IMR-90 (cell line): ENCODE measurements at regions not wholly inside any gene's neighbourhood (a gene's known extent, or its start where the extent isn't known, plus 50 kb on each side); places are given as distances from the start of the nearest gene placed in this dataset.

ENCODE experiments used
- ATAC-seq: fragments of 200-7000 bp; cut with Tn5 transposase; 2 replicates; pipeline ENCODE4 v1.9.1; 2020; ENCODE audit warnings: low read depth, mild to moderate bottlenecking, moderate library complexity
- BruUV-seq: library from RNA; stranded (reverse); fragments of 400-500 nt; replicated peaks from 2 replicates; lab custom pipeline; 2021; lab: Mats Ljungman, UMichigan
- CTCF ChIA-PET: fragments of 300-600 bp; formaldehyde crosslinking; extraction: SDS; loops from one replicate; lab custom pipeline; 2021; ENCODE audit warnings: antibody characterized with exemption; lab: Yijun Ruan, JAX
- POLR2A ChIA-PET: fragments of 300-600 bp; sonication (Branson Sonifier 250); formaldehyde crosslinking; loops from one replicate; lab custom pipeline; 2022; ENCODE audit warnings: antibody characterized with exemption; ENCODE audit not compliant: unreplicated experiment; lab: Charles Lee
- DNase-seq: peaks from one replicate; pipeline ENCODE4 v3.0.0; 2013
- H2AFZ ChIP-seq: replicated peaks from 2 replicates; pipeline ENCODE3; 2013; ENCODE audit warnings: low read length, mild to moderate bottlenecking; ENCODE audit not compliant: poor library complexity
- H2AK5ac ChIP-seq: 2 replicates; pipeline ENCODE4 v1.6.1; 2013; ENCODE audit warnings: low read depth, low read length, inconsistent platforms
- H2AK9ac ChIP-seq: replicated peaks from 2 replicates; pipeline ENCODE3; 2013; ENCODE audit warnings: mild to moderate bottlenecking, low read depth, low read length, moderate library complexity; ENCODE audit not compliant: poor library complexity
- H2BK120ac ChIP-seq: 2 replicates; pipeline ENCODE4 v1.6.1; 2013; ENCODE audit warnings: low read depth, low read length, inconsistent platforms
- H2BK15ac ChIP-seq: 3 replicates; pipeline ENCODE4 v1.6.1; 2013; ENCODE audit warnings: low read depth, low read length, inconsistent platforms
- H2BK20ac ChIP-seq: 2 replicates; pipeline ENCODE4 v1.6.1; 2013; ENCODE audit warnings: low read depth, mild to moderate bottlenecking, inconsistent platforms, low read length, moderate library complexity
- H2BK5ac ChIP-seq: 2 replicates; pipeline ENCODE4 v1.6.1; 2013; ENCODE audit warnings: mild to moderate bottlenecking, low read depth, low read length, inconsistent platforms; ENCODE audit not compliant: poor library complexity, severe bottlenecking
- H3K14ac ChIP-seq: replicated peaks from 2 replicates; pipeline ENCODE4 v1.6.1; 2013; ENCODE audit warnings: low read depth, low read length, inconsistent platforms
- H3K18ac ChIP-seq: 2 replicates; pipeline ENCODE4 v1.6.1; 2013; ENCODE audit warnings: low read depth, low read length, control low read depth
- H3K23ac ChIP-seq: 2 replicates; pipeline ENCODE4 v1.6.1; 2013; ENCODE audit warnings: low read depth, low read length, inconsistent platforms
- H3K27ac ChIP-seq: 2 replicates; pipeline ENCODE4 v1.5.1; 2013; ENCODE audit warnings: mild to moderate bottlenecking, control low read depth, low read length; ENCODE audit not compliant: insufficient read depth
- H3K27me3 ChIP-seq: 2 replicates; pipeline ENCODE4 v1.6.1; 2013; ENCODE audit warnings: low read length; ENCODE audit not compliant: control insufficient read depth, insufficient read depth
- H3K36me3 ChIP-seq: 2 replicates; pipeline ENCODE4 v1.6.1; 2013; ENCODE audit warnings: low read length, mixed read lengths; ENCODE audit not compliant: control insufficient read depth, insufficient read depth
- H3K4ac ChIP-seq: 2 replicates; pipeline ENCODE4 v1.6.1; 2013; ENCODE audit warnings: low read depth, low read length, inconsistent platforms
- H3K4me1 ChIP-seq: 2 replicates; pipeline ENCODE4 v1.6.1; 2013; ENCODE audit warnings: low read length, mixed read lengths; ENCODE audit not compliant: control insufficient read depth, insufficient read depth
- H3K4me2 ChIP-seq: 2 replicates; pipeline ENCODE4 v1.6.1; 2013; ENCODE audit warnings: low read depth, mild to moderate bottlenecking, control low read depth, low read length, moderate library complexity
- H3K4me3 ChIP-seq: 2 replicates; pipeline ENCODE4 v1.5.1; 2013; ENCODE audit warnings: low read depth, mild to moderate bottlenecking, control low read depth, low read length, moderate library complexity; ENCODE audit not compliant: insufficient read depth
- H3K56ac ChIP-seq: 2 replicates; pipeline ENCODE4 v1.6.1; 2013; ENCODE audit warnings: low read length, inconsistent platforms; ENCODE audit not compliant: insufficient read depth; ENCODE audit errors: extremely low read depth
- H3K79me1 ChIP-seq, 2 experiments: 2 replicates each; pipeline ENCODE4 v1.6.1; 2013; ENCODE audit warnings: low read length in 2 of 2, inconsistent platforms in 1 of 2, low read depth in 1 of 2
- H3K9ac ChIP-seq: 2 replicates; pipeline ENCODE4 v1.6.1; 2013; ENCODE audit warnings: low read depth, low read length, control low read depth
- H3K9me1 ChIP-seq: 2 replicates; pipeline ENCODE4 v1.6.1; 2013; ENCODE audit warnings: low read length, inconsistent platforms; ENCODE audit not compliant: insufficient read depth
- H3K9me3 ChIP-seq: 2 replicates; pipeline ENCODE4 v1.6.1; 2013; ENCODE audit warnings: low read length; ENCODE audit not compliant: control insufficient read depth, insufficient read depth
- H4K20me1 ChIP-seq: 2 replicates; pipeline ENCODE4 v1.6.1; 2013; ENCODE audit warnings: low read length, inconsistent platforms; ENCODE audit not compliant: insufficient read depth
- H4K5ac ChIP-seq: 2 replicates; pipeline ENCODE4 v1.6.1; 2013; ENCODE audit warnings: mild to moderate bottlenecking, low read depth, low read length, control low read depth
- H4K8ac ChIP-seq, 2 experiments: 2 replicates each; pipeline ENCODE4 v1.6.1; 2013; ENCODE audit warnings: low read depth in 2 of 2, low read length in 2 of 2, control low read depth in 1 of 2, inconsistent platforms in 1 of 2
- H4K91ac ChIP-seq: 2 replicates; pipeline ENCODE4 v1.6.1; 2013; ENCODE audit warnings: low read depth, low read length, inconsistent platforms; ENCODE audit not compliant: insufficient read depth
- BHLHE40 ChIP-seq: fragments of 150-350 bp; IDR thresholded peaks from 2 replicates; pipeline ENCODE4 v1.6.1; 2016; ENCODE audit warnings: mild to moderate bottlenecking, low read depth, low read length
- CEBPB ChIP-seq: IDR thresholded peaks from 2 replicates; pipeline ENCODE4 v1.6.1; 2012; ENCODE audit warnings: low read depth, low read length, improper control_type of control experiment
- CHD1 ChIP-seq: IDR thresholded peaks from 2 replicates; pipeline ENCODE4 v1.6.1; 2012; ENCODE audit warnings: low read depth, low read length, improper control_type of control experiment
- ELK1 ChIP-seq: fragments of 150-350 bp; IDR thresholded peaks from 2 replicates; pipeline ENCODE4 v1.6.1; 2016; ENCODE audit warnings: low read depth, mild to moderate bottlenecking, low read length, moderate library complexity, borderline replicate concordance
- FOS ChIP-seq: fragments of 150-350 bp; IDR thresholded peaks from 2 replicates; pipeline ENCODE4 v1.6.1; 2016; ENCODE audit warnings: low read depth, low read length
- MAFK ChIP-seq: IDR thresholded peaks from 2 replicates; pipeline ENCODE4 v1.6.1; 2012; ENCODE audit warnings: low read depth, low read length, improper control_type of control experiment
- POLR2A ChIP-seq: IDR thresholded peaks from 2 replicates; pipeline ENCODE4 v1.6.1; 2012; ENCODE audit warnings: mild to moderate bottlenecking, low read depth, low read length
- RCOR1 ChIP-seq: IDR thresholded peaks from 2 replicates; pipeline ENCODE4 v1.6.1; 2012; ENCODE audit warnings: mild to moderate bottlenecking, low read length, improper control_type of control experiment; ENCODE audit not compliant: insufficient replicate concordance
- WGBS, 2 experiments: methylation state at CpG; one replicate each; pipeline versions ENCODE4 v1.1.5 to v1.1.7; 2013; ENCODE audit warnings: missing lambda C conversion rate in 2 of 2; ENCODE audit not compliant: insufficient read length in 1 of 2; ENCODE audit errors: extremely low coverage in 2 of 2; 5-methylcytosine and 5-hydroxymethylcytosine counted together
- dilution Hi-C: fragments of 300-500 bp; cut with HindIII; formaldehyde crosslinking; loops from one replicate; pipeline ENCODE4 v1.14.3; 2018; ENCODE audit warnings: low sequenced_read_pairs; ENCODE audit not compliant: unreplicated experiment
- in situ Hi-C: fragments of 300-500 bp; cut with MboI; formaldehyde crosslinking; loops from 3 replicates; pipeline ENCODE4 v1.14.3; 2019; ENCODE audit warnings: low sequenced_read_pairs, inconsistent platforms, mixed read lengths
- intact Hi-C: fragments of 100-400 bp; cut with micrococcal nuclease; formaldehyde crosslinking; loops from 2 replicates; pipeline ENCODE4 v1.10.0; 2022
- TF ChIP-seq, protein P1 (sequence below): fragments of 150-350 bp; IDR thresholded peaks from 2 replicates; pipeline ENCODE4 v1.6.1; 2017; ENCODE audit warnings: mild to moderate bottlenecking, antibody characterized with exemption, low read length, low read depth
- TF ChIP-seq, protein P2 (sequence below): conservative IDR thresholded peaks from 2 replicates; pipeline ENCODE4 v1.5.1; 2012; ENCODE audit warnings: mild to moderate bottlenecking, low read depth, low read length, improper control_type of control experiment

DNA sequence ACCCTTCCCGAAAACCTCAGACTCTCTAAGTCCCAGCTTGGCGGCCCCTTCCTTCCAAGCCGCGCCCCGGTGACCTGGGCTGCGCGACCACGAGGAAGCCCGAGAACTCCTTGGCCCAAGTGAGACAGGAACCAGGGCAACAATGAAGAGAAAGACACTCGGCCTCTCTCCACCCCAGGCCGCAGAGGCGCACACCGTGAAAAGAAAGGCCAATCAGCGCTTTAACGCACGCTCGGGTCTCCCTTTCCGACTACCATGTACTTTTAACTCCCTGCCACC lies 166.4 kb upstream of the PPP1R3A start:
- Histone ChIP-seq H3K27ac (no peak overlapping the region), H2BK120ac (peak overlapping the region; percentile 57; the same call in 1 of the 2 replicates), H2AFZ (peak overlapping the region; percentile 96), H3K9me3 (peaks cover 12% of the 10 kb centered on the region; the same call in 1 of the 2 replicates), H3K4me3 (peak overlapping the region; percentile 66), H3K4me1 (peaks cover 4% of the 10 kb centered on the region; the same call in 1 of the 2 replicates), H4K20me1 (no peaks in the 10 kb centered on the region), H3K4ac (peak overlapping the region; percentile 86), H3K14ac (peak overlapping the region; percentile 34; the same call in 1 of the 2 replicates), H3K27me3 (peaks cover 52% of the 10 kb centered on the region), H3K18ac (no peak overlapping the region), H3K36me3 (no peaks in the 10 kb centered on the region), H3K9ac (no peak overlapping the region), H3K56ac (peak overlapping the region; percentile 51; the same call in 1 of the 2 replicates), H3K79me1 (no peaks in the 10 kb centered on the region), H2BK20ac (0 out of 2 replicates have a peak overlapping the region, but pooled peaks have one; percentile 40), H4K91ac (0 out of 2 replicates have a peak overlapping the region, but pooled peaks have one; percentile 27), H3K4me2 (peak overlapping the region; percentile 68), H3K9me1 (no peaks in the 10 kb centered on the region), H3K23ac (peak overlapping the region; percentile 83), H4K5ac (no peak overlapping the region), H2BK15ac (no peak overlapping the region; the same call in 2 of the 3 replicates), H2AK9ac (peak overlapping the region; percentile 58), H2BK5ac (no peak overlapping the region), H2AK5ac (no peak overlapping the region), H4K8ac (peak overlapping the region in 1 of 2 experiments; percentile 83; a peak in 1 of 4 replicates)
- WGBS, 2 experiments: 6% methylated on average over 7 of the region's 18 CpGs; no CpG with 5 or more reads in 1 of the 2 experiments
- ATAC-seq: peak; percentile 24
- dilution Hi-C loops (no loop called here), in situ Hi-C loops (no loop called here), intact Hi-C loops (loop anchor here (5.0 to 10.0 kb wide), 3 partner anchors 327 to 1270 kb away; partner anchors contain the start of genes FOXP2 and MDFIC)
- ChIA-PET CTCF (no interaction called here), POLR2A (no interaction called here)
- DNase-seq: no peak
- no TSS peak for BruUV-seq
- TF ChIP-seq CEBPB (no peak), RCOR1 (no peak), FOS (no peak), CHD1 (no peak), POLR2A (no peak), ELK1 (no peak), MAFK (no peak), BHLHE40 (no peak)
- TF ChIP-seq, protein P1, sequence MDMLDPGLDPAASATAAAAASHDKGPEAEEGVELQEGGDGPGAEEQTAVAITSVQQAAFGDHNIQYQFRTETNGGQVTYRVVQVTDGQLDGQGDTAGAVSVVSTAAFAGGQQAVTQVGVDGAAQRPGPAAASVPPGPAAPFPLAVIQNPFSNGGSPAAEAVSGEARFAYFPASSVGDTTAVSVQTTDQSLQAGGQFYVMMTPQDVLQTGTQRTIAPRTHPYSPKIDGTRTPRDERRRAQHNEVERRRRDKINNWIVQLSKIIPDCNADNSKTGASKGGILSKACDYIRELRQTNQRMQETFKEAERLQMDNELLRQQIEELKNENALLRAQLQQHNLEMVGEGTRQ: no peak
- TF ChIP-seq, protein P2, sequence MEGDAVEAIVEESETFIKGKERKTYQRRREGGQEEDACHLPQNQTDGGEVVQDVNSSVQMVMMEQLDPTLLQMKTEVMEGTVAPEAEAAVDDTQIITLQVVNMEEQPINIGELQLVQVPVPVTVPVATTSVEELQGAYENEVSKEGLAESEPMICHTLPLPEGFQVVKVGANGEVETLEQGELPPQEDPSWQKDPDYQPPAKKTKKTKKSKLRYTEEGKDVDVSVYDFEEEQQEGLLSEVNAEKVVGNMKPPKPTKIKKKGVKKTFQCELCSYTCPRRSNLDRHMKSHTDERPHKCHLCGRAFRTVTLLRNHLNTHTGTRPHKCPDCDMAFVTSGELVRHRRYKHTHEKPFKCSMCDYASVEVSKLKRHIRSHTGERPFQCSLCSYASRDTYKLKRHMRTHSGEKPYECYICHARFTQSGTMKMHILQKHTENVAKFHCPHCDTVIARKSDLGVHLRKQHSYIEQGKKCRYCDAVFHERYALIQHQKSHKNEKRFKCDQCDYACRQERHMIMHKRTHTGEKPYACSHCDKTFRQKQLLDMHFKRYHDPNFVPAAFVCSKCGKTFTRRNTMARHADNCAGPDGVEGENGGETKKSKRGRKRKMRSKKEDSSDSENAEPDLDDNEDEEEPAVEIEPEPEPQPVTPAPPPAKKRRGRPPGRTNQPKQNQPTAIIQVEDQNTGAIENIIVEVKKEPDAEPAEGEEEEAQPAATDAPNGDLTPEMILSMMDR: no peak
